Caki2 (cell line): ENCODE measurements at regions not wholly inside any gene's neighbourhood (a gene's known extent, or its start where the extent isn't known, plus 50 kb on each side); places are given as distances from the start of the nearest gene placed in this dataset.

Experiments
- DNase-seq: peaks from one replicate; pipeline ENCODE4 v3.0.0-alpha.2; 2015; ENCODE audit warnings: low read depth
- in situ Hi-C: cut with HindIII; loops from 2 replicates; pipeline ENCODE4 v1.10.0; 2016; ENCODE audit warnings: low sequenced_read_pairs, low pct_unique_long_range_greater_than_20kb, mixed read lengths

DNA sequence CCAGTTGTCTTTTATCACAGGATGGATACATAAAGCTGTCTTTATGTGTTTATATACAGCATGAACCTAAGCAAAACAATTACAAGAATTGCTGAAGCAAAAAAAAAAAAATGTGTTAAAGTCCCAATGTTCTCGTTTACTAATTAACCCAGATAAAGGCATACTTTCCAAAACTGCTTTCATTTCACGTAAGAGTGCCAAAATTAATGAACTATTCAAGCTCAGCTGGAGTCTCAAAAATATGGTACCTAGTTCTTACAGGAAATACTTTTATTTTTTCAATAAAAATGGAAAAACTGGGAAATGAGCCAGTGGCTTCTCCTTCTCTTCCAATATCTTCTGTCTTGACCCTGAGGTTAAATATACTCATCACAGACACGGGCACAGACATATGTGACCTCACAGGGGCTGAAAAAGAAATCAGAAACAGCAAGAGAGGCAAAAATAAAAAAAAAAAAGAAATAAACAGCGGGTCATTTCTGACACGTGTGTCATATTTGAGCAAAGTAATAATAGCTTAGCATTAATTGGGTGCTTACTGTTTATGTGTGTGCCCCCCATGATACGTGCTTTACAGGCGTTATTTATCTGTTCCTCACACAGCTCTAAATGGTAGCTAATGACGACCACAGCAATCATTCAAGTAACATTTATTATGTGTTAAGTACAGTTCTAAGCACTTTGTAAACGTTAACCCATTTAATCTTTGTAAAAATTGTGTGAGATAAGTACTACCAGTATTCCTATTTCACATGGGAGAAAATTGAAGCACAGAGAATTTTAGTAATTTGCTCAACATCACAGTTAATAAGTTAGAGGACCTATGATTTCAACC is 158.0 kb upstream of the MMADHC start:
- peak; percentile 74 for DNase-seq
- in situ Hi-C loops = no loop called here

DNA sequence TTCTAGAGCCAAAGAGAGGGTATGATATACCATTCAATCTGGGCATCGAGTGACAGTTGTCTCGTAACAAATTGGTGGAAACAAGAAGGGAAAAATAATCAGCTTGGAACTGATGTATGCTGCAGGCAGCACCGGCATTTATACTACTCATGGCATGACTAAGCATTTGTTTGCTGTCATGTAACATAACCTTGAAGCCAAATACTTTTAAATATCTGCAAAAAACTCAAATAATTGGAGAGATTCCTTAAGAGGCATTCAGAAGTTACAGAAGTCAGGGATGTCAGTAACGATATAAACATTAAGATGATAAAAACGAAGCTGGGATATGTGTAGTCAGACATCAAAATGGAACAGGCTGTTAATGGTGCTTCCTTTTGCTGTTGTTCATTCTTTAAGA is 157.3 kb upstream of the MMADHC start:
- peak; percentile 67 for DNase-seq
- in situ Hi-C loops = no loop called here

DNA sequence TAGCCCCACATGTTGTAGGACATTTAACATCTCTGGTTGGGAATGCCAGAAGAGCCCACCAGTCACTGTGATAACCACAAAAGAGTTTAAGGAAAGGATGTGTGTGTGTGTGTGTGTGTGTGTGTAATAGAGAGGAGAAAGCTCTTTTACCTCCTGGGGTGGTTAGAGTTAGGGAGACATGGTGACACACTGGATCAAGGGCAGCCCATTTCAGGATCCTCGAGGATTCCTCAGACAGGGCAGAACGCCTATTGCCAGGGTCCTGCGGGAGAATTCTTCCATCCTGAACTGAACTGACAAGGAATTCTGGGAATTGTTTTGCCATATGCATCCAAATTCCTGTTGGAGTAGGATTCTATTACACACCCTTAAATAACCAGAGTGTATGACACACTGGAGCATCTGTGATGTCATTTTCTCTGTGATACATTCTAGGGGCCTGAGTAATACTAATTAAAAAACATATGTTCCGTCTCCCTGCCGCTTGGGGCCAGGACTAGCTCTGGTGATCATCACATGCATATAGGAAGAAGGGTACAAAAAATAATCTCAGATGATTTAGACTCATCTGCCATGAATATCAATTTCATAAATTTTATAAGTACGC is 156.4 kb upstream of the MMADHC start:
- DNase-seq = peak; percentile 76
- in situ Hi-C loops = no loop called here

DNA sequence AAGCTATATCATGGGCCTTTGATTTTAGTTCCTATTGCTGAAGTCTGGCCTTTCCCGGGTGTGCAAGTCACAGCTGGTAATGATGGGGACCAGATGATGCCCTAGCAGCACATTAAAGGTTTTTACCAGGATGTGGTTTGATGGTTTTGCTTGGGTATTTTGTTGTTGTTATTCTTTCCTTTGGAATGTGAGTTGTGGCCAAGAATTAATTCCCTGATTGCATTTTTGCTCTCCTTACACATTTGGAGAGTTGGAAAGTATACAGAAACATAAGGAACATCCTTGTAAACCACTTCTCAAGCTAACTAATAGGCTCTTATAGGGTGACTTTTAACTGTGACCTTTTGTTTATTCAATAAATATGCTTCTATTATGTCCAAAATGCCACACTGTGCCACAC is 154.1 kb upstream of the MMADHC start:
- peak; percentile 76 for DNase-seq
- in situ Hi-C loops = no loop called here

DNA sequence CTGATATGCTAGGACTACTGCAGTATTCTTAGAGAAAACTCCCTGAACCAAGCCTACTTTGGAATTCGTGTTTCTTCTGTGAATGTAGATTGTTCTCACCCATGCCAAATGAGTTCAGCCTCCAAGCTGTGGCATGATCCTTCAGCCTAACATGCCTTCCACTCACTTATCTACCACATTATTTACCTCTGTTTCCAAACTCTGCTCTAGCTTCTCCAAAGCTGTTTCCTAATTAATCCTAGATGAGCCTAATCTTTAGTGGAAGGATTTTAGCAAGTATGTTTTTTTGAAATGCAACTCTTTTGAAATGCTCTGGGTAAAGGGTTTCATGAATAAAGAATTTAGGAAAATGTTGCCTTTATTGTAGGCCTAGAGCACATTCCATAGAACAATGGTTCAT is 152.9 kb upstream of the MMADHC start:
- in situ Hi-C loops = no loop called here
- DNase-seq = no peak

DNA sequence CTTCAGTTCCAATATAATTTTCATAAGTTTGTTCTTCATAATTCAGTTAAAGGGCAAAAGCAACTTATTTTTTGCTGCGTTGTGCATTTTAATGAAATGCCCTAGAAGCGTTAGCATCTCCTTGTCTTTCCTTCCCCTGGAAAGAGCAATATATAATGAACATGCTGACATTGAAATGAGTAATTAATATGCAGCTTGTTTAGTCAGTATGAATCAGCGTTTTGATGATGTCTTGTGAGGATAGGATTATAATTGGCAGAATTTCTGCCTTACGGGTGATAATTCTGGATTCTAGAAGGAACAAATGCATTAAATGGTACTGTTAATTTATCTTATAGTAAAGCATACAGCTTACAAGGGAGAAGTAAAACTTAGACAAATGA is 152.3 kb upstream of the MMADHC start:
- in situ Hi-C loops = no loop called here
- no peak for DNase-seq

DNA sequence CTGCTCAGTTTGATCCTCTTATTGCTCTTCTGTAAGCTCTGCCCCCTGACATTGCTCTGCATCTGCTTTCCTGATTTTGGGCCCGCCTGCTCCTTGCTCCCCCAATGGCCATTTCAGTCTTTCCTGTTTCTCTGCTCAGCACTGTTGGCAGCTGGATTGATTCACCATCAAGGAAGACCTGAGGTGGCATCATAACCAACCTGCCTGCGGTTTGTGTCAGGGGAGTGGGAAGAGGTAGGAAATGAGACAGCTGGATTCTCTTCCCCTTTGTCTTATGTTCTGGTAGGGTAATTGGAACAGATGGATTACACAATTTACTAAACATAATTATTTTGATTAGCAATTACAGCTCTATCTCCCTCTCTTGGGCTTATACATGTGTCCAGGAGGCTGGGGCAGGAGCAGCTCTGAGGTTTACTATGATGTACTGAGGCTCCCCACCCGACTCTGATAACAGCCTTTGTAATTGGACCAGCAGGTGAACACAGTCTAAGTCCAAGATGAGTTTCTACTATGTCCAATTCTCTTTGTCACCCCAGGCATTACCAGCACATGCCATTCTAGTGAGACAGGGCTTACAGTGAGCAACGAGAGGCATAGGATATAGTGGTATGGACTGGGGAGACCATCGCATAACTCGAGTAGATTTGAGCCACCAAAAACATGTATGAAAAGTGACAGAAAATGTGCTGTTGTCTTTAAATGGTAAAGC is 151.8 kb upstream of the MMADHC start:
- in situ Hi-C loops = no loop called here
- no peak for DNase-seq

DNA sequence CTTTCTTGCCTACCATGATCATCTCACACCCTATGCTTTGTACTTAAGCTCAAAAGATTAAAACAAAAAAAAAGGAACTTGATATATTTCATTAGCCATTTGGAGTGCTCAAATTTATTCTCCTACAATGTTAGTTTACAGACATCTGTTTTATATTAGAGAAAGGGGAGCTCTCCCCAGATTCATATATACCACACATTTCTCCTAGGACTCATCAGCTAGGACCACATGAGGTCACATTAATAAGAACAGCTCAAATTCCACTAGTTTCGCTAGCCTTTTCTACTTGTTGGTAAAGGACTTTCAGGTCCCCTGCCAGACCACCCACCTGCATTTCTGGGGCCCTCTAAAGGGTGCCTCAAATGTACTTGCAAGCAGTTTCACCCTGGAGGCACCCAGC is 151.2 kb upstream of the MMADHC start:
- no peak for DNase-seq
- in situ Hi-C loops = no loop called here

DNA sequence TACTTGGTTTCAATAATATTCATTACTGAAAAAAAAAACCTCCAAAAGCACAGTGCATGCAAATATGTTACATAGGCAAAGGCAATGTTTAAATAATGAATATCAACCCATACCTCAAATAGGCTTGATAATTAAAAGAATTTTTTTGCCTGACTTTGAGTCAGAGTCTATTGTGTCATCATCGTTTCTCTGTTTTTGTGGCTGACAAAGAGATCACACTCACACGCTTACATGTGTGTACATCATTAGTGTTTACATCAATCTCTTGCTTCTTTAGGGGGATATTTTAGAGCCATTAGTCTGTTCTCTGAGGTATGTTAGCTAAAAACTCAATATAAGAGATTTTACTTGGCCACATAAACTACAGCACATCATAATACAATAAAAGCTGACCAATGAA is 150.3 kb upstream of the MMADHC start:
- in situ Hi-C loops = no loop called here
- DNase-seq = no peak

DNA sequence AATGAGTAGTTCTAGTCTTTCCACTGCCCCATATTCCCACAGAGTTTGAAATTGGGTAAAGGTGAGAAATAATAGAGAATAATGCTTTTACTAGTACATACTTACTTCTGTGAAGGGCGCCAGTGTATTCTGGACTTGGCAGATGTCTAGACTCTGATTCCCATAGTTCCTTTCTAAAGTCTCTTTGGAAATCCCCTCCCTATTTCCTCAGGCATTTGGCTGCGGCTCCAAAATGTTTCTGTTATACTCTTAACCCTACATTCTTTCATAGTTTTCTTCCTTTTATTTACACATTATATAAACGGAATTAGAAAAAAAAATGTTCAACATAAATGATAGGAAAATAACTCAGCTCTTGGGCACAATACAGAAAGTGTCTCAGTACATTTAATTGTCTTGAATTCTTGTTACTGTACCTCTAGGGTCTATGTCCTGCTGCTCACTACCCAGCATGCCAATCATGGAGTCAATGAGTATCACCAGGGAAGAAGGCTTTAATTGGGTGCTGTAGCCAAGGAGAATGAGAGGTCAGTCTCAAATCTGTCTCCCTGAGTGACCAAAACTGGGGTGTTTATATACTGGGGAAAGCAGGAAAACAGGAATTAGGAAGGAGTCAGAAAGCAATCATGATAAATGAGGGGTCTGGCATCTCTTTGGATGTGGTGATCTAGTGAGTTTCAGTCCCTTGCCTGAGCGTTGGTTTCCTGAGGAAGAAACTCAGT is 147.8 kb upstream of the MMADHC start:
- in situ Hi-C loops = no loop called here
- no peak for DNase-seq

DNA sequence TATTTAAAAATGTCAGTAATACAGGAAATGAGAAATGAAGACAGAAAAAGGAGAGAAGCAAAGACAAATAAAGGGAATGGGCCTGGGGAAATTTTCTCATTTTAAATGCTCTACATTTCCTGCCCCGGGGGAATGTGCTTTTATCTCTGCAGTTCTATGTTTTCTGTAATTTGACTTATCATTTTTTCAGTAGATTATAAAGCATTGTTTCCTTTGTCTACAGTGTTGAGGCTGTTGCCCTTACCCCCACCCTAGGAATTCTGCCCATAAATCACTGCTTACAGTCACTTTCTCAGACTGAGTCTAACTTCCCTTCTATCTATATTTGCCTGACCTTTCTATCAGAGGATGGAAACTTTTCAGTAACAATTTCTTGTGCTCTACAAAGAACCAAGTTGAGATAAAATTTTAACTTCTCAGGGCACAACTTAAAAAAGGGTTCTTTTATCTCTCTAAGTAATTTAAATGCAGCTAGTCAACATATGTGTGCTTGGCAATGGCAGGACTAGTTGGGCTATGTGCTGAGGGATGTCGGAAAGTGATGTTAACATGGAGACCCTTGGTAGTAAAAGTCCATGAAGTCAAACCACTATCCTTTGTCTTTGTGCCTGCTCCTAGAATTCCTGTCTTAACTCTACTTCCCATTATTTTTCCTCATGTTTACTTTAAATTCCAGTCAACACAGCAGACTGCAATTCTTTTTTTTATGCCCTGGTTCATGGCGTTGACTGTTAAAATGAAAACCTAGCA is 146.5 kb upstream of the MMADHC start:
- peak; percentile 75 for DNase-seq
- in situ Hi-C loops = no loop called here

DNA sequence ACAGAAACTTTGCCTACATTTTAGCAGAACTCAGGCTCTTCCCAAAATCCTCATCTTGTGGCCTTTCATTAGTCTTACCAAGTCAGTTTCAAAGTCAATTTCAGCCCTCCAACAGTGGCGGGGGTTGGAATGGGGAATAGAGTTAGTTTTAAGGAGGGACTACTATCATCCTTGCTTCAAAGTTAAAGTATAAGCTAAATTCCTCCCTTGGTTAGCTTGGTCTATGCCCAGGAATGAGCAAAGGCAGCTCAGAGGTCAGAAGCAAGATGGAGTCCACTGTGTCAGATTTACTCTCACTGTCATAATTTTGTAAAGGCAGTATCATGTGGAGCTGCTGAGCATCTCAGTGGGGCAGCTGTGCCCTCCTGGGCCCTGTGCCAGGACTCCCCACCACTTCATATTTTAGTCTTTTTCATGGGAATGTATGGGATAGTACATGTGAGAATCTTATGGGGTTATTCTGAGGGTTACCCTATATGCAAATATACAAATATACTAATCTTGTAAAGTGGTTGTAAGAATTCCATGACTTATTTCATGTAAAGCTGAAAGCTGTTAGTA is 145.2 kb upstream of the MMADHC start:
- in situ Hi-C loops = no loop called here
- DNase-seq = no peak

DNA sequence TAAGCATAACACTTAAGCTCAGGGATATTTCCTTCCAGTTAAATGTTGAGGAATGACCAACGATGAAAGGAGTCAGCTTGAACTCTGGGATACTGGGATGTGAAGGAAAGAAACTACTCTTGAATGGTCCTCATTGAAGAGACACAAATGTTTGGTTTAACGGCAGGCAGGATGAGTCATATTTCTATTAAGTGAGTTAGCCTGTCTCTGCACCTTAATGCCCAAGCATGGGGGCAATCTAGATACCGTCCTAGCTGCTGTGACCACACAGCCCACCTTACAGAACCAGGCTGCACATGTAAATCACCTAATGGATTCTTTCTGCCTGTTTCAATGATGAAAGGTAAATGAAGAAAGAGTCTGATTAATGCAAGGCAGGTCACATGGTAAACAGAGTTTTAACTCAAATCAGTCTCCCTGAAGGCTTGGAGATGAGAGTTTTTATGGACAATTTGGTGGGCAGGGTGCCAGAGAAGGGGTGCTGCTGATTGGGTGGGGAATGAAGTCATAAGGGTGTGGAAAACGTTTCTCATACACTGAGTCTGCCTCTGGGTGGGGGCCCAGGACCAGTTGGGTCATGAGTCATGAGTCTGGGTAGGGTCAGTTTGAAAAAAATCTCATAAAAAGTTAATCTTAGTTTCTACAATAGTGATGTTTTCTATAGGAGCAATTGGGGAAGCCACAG is 144.6 kb upstream of the MMADHC start:
- peak; percentile 92 for DNase-seq
- in situ Hi-C loops = no loop called here

DNA sequence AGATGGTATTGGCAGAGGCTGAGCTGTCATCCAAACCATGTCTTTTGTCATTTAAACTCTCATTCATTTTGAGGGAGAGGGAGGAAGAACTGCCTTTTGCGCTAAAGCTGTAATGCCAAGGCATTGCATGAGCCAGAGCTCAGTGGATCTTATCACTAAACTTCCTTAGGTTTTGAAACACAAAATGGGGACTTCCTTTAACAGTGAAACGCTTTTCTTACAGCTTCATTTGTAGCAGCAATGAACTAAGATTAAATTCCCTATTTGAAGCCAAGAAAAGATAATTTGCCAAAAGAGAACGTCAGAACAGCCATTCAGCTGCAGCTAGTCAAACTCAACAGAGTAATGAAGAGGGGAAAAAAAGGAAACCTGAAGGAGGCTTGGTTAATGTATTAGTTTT is 143.5 kb upstream of the MMADHC start:
- in situ Hi-C loops = no loop called here
- no peak for DNase-seq

DNA sequence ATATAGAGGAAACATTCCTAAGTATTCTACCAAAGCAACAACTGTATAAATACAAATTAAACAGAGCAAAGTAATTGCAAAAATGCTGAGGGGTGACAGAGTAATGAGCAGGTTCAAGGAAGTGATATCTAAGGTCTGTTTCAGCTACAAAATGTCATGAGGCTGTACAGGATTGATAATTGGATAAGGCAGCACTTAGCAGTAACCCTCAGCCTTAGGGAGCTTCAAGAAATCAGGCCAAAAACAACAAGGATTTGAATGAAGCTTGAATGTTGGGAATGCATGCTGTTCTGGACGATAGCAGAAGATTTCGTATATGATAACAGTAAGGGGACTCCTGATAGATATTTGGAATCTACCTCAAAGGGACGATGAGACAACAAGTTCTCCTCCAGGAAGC is 142.0 kb upstream of the MMADHC start:
- no peak for DNase-seq
- in situ Hi-C loops = no loop called here

DNA sequence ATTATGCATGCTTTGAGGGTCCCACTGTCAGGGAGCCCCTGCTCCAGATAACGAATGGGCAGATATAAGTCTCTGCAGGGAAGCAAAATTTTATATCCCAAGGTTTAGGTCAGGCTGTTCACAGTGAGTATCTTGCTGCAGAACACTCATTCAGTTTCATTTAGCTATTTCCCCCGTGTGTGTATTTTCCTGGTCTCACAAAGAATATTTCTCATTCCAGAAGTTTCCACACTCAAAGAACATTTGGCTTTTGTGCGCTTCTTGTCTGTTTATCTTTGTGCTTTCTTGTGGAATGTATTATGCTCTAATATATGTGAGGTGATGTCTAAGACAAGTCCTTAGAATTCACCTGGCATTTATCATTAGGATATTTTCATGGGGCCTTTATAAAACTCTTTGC is 140.4 kb upstream of the MMADHC start:
- DNase-seq = no peak
- in situ Hi-C loops = no loop called here

DNA sequence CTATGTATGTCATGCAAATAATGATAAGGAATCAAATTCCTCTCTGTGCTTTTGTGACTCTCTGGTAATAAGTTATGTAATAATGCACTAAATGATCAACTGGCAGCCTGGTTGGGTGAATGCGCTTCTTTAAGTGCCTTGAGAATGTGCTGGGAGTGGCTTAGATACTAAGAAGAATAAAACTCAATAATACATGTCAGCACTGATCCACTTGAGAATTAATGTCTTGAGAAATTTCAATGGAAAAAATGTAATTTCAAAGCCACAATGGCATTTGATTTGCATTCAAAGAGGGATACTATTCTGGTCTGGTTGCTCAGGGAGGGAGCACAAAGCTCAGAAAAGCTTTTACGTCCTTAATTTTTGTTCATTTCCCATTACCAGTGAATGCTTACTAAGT is 137.7 kb upstream of the MMADHC start:
- in situ Hi-C loops = no loop called here
- DNase-seq = no peak
